PC-3 (cell line): ENCODE measurements at regions not wholly inside any gene's neighbourhood (a gene's known extent, or its start where the extent isn't known, plus 50 kb on each side); places are given as distances from the start of the nearest gene placed in this dataset.

Experiments used
- CTCF ChIP-seq: fragments of 300-600 bp; sonication (generic); conservative IDR thresholded peaks from 2 replicates; pipeline ENCODE4 v1.5.1; 2017; ENCODE audit warnings: antibody characterized with exemption, low read depth, mild to moderate bottlenecking, low read length
- EZH2 ChIP-seq: fragments of 300-600 bp; sonication (generic); IDR thresholded peaks from one replicate; pipeline ENCODE4 v1.6.1; 2017; ENCODE audit warnings: antibody characterized with exemption, mild to moderate bottlenecking, low read length; ENCODE audit not compliant: unreplicated experiment
- EZH2phosphoT487 ChIP-seq: fragments of 300-600 bp; sonication (generic); IDR thresholded peaks from 2 replicates; pipeline ENCODE4 v1.6.1; 2018; ENCODE audit warnings: mild to moderate bottlenecking, antibody characterized with exemption, low read length, borderline replicate concordance

GRCh38 chr2:104233591-104233990 lies 620.3 kb upstream of the POU3F3 start:
- TF ChIP-seq EZH2 (no peak), CTCF (no peak), EZH2phosphoT487 (no peak)
